ENCODE measurements at regions not wholly inside any gene's neighbourhood (a gene's known extent, or its start where the extent isn't known, plus 50 kb on each side); places are given as distances from the start of the nearest gene placed in this dataset.

- TF ChIP-seq POU2F2 (IDR thresholded peaks at IDR 0.05; ENCODE audit: low read depth, low read length) (no peak), SPI1 (IDR thresholded peaks at IDR 0.05; ENCODE audit: low read depth, low read length) (no peak), TAF1 (IDR thresholded peaks at IDR 0.05; ENCODE audit: low read depth, low read length) (no peak), POLR2AphosphoS5 (IDR thresholded peaks at IDR 0.05; ENCODE audit: low read depth, low read length) (no peak), POLR2A (IDR thresholded peaks at IDR 0.05; ENCODE audit: low read depth, low read length) (no peak), PAX5 (IDR thresholded peaks at IDR 0.05; ENCODE audit: insufficient read depth, low read length, severe bottlenecking) (no peak)
- DNase-seq (ENCODE audit: insufficient read length, low spot score) (no peak), FAIRE-seq (no peak)
Measured at GRCh38 chr9:135183069-135183468, 95.6 kb downstream of the OLFM1 start.

- DNase-seq (ENCODE audit: insufficient read length, low spot score) (no peak), FAIRE-seq (no peak)
- TF ChIP-seq TAF1 (IDR thresholded peaks at IDR 0.05; ENCODE audit: low read depth, low read length) (no peak), POLR2A (IDR thresholded peaks at IDR 0.05; ENCODE audit: low read depth, low read length) (no peak), POLR2AphosphoS5 (IDR thresholded peaks at IDR 0.05; ENCODE audit: low read depth, low read length) (no peak), SPI1 (IDR thresholded peaks at IDR 0.05; ENCODE audit: low read depth, low read length) (no peak), PAX5 (IDR thresholded peaks at IDR 0.05; ENCODE audit: insufficient read depth, low read length, severe bottlenecking) (no peak), POU2F2 (IDR thresholded peaks at IDR 0.05; ENCODE audit: low read depth, low read length) (no peak)
Measured at GRCh38 chr9:135183528-135184180, 96.2 kb downstream of the OLFM1 start.

- FAIRE-seq (no peak), DNase-seq (ENCODE audit: insufficient read length, low spot score) (no peak)
- TF ChIP-seq POLR2AphosphoS5 (IDR thresholded peaks at IDR 0.05; ENCODE audit: low read depth, low read length) = no peak
- no peak for TF ChIP-seq SPI1 (IDR thresholded peaks at IDR 0.05; ENCODE audit: low read depth, low read length)
- no peak for TF ChIP-seq POU2F2 (IDR thresholded peaks at IDR 0.05; ENCODE audit: low read depth, low read length)
- no peak for TF ChIP-seq POLR2A (IDR thresholded peaks at IDR 0.05; ENCODE audit: low read depth, low read length)
- TF ChIP-seq TAF1 (IDR thresholded peaks at IDR 0.05; ENCODE audit: low read depth, low read length) = no peak
- TF ChIP-seq PAX5 (IDR thresholded peaks at IDR 0.05; ENCODE audit: insufficient read depth, low read length, severe bottlenecking) = no peak
Measured at GRCh38 chr9:135184181-135185053, 96.9 kb downstream of the OLFM1 start.

GRCh38 chr9:135185060-135185459 lies 97.6 kb downstream of the OLFM1 start:
- TF ChIP-seq POU2F2 (IDR thresholded peaks at IDR 0.05; ENCODE audit: low read depth, low read length) = no peak
- TF ChIP-seq POLR2AphosphoS5 (IDR thresholded peaks at IDR 0.05; ENCODE audit: low read depth, low read length) = no peak
- TF ChIP-seq POLR2A (IDR thresholded peaks at IDR 0.05; ENCODE audit: low read depth, low read length) = no peak
- no peak for TF ChIP-seq TAF1 (IDR thresholded peaks at IDR 0.05; ENCODE audit: low read depth, low read length)
- no peak for TF ChIP-seq SPI1 (IDR thresholded peaks at IDR 0.05; ENCODE audit: low read depth, low read length)
- TF ChIP-seq PAX5 (IDR thresholded peaks at IDR 0.05; ENCODE audit: insufficient read depth, low read length, severe bottlenecking) = no peak
- no peak for FAIRE-seq
- no peak for DNase-seq (ENCODE audit: insufficient read length, low spot score)

- no peak for TF ChIP-seq POLR2A (IDR thresholded peaks at IDR 0.05; ENCODE audit: low read depth, low read length)
- no peak for TF ChIP-seq SPI1 (IDR thresholded peaks at IDR 0.05; ENCODE audit: low read depth, low read length)
- no peak for TF ChIP-seq TAF1 (IDR thresholded peaks at IDR 0.05; ENCODE audit: low read depth, low read length)
- no peak for TF ChIP-seq POU2F2 (IDR thresholded peaks at IDR 0.05; ENCODE audit: low read depth, low read length)
- TF ChIP-seq PAX5 (IDR thresholded peaks at IDR 0.05; ENCODE audit: insufficient read depth, low read length, severe bottlenecking) = no peak
- no peak for TF ChIP-seq POLR2AphosphoS5 (IDR thresholded peaks at IDR 0.05; ENCODE audit: low read depth, low read length)
- no peak for FAIRE-seq
- no peak for DNase-seq (ENCODE audit: insufficient read length, low spot score)
Measured at GRCh38 chr9:135186248-135187164, 99.0 kb downstream of the OLFM1 start.

- FAIRE-seq = no peak
- TF ChIP-seq POLR2A (IDR thresholded peaks at IDR 0.05; ENCODE audit: low read depth, low read length) = no peak
- TF ChIP-seq TAF1 (IDR thresholded peaks at IDR 0.05; ENCODE audit: low read depth, low read length) = no peak
- no peak for TF ChIP-seq POLR2AphosphoS5 (IDR thresholded peaks at IDR 0.05; ENCODE audit: low read depth, low read length)
- no peak for TF ChIP-seq PAX5 (IDR thresholded peaks at IDR 0.05; ENCODE audit: insufficient read depth, low read length, severe bottlenecking)
- no peak for TF ChIP-seq POU2F2 (IDR thresholded peaks at IDR 0.05; ENCODE audit: low read depth, low read length)
- no peak for TF ChIP-seq SPI1 (IDR thresholded peaks at IDR 0.05; ENCODE audit: low read depth, low read length)
- no peak for DNase-seq (ENCODE audit: insufficient read length, low spot score)
Measured at GRCh38 chr9:135187365-135187764, 99.9 kb downstream of the OLFM1 start.

- TF ChIP-seq POU2F2 (IDR thresholded peaks at IDR 0.05; ENCODE audit: low read depth, low read length) (no peak), TAF1 (IDR thresholded peaks at IDR 0.05; ENCODE audit: low read depth, low read length) (no peak), POLR2AphosphoS5 (IDR thresholded peaks at IDR 0.05; ENCODE audit: low read depth, low read length) (no peak), PAX5 (IDR thresholded peaks at IDR 0.05; ENCODE audit: insufficient read depth, low read length, severe bottlenecking) (no peak), SPI1 (IDR thresholded peaks at IDR 0.05; ENCODE audit: low read depth, low read length) (no peak), POLR2A (IDR thresholded peaks at IDR 0.05; ENCODE audit: low read depth, low read length) (no peak)
- FAIRE-seq = no peak
- DNase-seq (ENCODE audit: insufficient read length, low spot score) = no peak
Measured at GRCh38 chr9:135188681-135189151, 101.2 kb downstream of the OLFM1 start.

- no peak for FAIRE-seq
- TF ChIP-seq POLR2AphosphoS5 (IDR thresholded peaks at IDR 0.05; ENCODE audit: low read depth, low read length) (no peak), TAF1 (IDR thresholded peaks at IDR 0.05; ENCODE audit: low read depth, low read length) (no peak), POU2F2 (IDR thresholded peaks at IDR 0.05; ENCODE audit: low read depth, low read length) (no peak), POLR2A (IDR thresholded peaks at IDR 0.05; ENCODE audit: low read depth, low read length) (no peak), PAX5 (IDR thresholded peaks at IDR 0.05; ENCODE audit: insufficient read depth, low read length, severe bottlenecking) (no peak), SPI1 (IDR thresholded peaks at IDR 0.05; ENCODE audit: low read depth, low read length) (no peak)
- no peak for DNase-seq (ENCODE audit: insufficient read length, low spot score)
Measured at GRCh38 chr9:135189497-135189896, 102.0 kb downstream of the OLFM1 start.
